Neural progenitor cell (in vitro differentiated cells): ENCODE measurements at regions not wholly inside any gene's neighbourhood (a gene's known extent, or its start where the extent isn't known, plus 50 kb on each side); places are given as distances from the start of the nearest gene placed in this dataset.

Experiments
- CTCF ChIP-seq: fragments of 200-600 bp; sonication (generic); IDR thresholded peaks from 2 replicates; pipeline ENCODE4 v1.5.1; 2017; ENCODE audit warnings: antibody characterized with exemption, mild to moderate bottlenecking
- EZH2 ChIP-seq: fragments of 200-600 bp; sonication (generic); IDR thresholded peaks from 2 replicates; pipeline ENCODE4 v1.6.1; 2017; ENCODE audit warnings: antibody characterized with exemption, mild to moderate bottlenecking, moderate library complexity
- EZH2phosphoT487 ChIP-seq: fragments of 200-600 bp; sonication (generic); IDR thresholded peaks from 2 replicates; pipeline ENCODE4 v1.6.1; 2017; ENCODE audit warnings: antibody characterized with exemption

GRCh38 chr16:63602206-63602927 is 1519.5 kb downstream of the CDH11 start:
- TF ChIP-seq CTCF (no peak), EZH2 (no peak), EZH2phosphoT487 (no peak)
